ENCODE measurements at regions not wholly inside any gene's neighbourhood (a gene's known extent, or its start where the extent isn't known, plus 50 kb on each side); places are given as distances from the start of the nearest gene placed in this dataset.

DNA sequence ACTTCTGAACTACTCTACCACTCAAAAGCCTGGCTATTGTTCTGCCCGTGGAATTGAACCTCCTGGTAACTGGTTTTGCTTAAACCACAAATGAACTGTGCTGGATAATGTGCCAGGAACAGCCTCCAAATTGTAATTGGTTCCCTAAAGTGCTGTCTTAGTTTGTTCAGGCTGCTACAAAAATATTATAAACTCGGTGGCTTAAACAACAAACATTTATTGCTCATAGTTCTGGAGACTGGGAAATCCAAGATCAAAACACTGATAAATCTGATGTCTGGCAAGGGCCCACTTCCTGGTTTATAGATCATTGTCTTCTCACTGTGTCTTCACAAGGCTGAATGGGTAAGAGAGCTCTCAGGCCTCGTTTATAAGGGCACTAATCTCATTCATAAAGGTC is 149.2 kb upstream of the NCKAP5 start:
- Histone ChIP-seq H3K9me3 (ENCODE audit: low read depth, low read length, poor library complexity, severe bottlenecking) (no peaks in the 10 kb centered on the region), H3K36me3 (ENCODE audit: insufficient read depth, low read length, poor library complexity, severe bottlenecking) (no peaks in the 10 kb centered on the region), H3K4me3 (ENCODE audit: low read depth, low read length, poor library complexity, severe bottlenecking) (no peak overlapping the region), H3K27ac (ENCODE audit: low read depth, low read length, poor library complexity, severe bottlenecking) (no peak overlapping the region), H3K4me1 (ENCODE audit: insufficient read depth, low read length, poor library complexity, severe bottlenecking) (no peaks in the 10 kb centered on the region), H3K27me3 (replicated peaks; ENCODE audit: insufficient read depth, low read depth, low read length, poor library complexity) (no peaks in the 10 kb centered on the region)
- CTCF ChIA-PET = no interaction called here
- POLR2A ChIA-PET (ENCODE audit: low non-redundant PET) = no interaction called here
- TF ChIP-seq, protein P1, sequence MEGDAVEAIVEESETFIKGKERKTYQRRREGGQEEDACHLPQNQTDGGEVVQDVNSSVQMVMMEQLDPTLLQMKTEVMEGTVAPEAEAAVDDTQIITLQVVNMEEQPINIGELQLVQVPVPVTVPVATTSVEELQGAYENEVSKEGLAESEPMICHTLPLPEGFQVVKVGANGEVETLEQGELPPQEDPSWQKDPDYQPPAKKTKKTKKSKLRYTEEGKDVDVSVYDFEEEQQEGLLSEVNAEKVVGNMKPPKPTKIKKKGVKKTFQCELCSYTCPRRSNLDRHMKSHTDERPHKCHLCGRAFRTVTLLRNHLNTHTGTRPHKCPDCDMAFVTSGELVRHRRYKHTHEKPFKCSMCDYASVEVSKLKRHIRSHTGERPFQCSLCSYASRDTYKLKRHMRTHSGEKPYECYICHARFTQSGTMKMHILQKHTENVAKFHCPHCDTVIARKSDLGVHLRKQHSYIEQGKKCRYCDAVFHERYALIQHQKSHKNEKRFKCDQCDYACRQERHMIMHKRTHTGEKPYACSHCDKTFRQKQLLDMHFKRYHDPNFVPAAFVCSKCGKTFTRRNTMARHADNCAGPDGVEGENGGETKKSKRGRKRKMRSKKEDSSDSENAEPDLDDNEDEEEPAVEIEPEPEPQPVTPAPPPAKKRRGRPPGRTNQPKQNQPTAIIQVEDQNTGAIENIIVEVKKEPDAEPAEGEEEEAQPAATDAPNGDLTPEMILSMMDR (conservative IDR thresholded peaks at IDR 0.05; ENCODE audit: low read depth, low read length) = no peak
- TF ChIP-seq EZH2 (IDR thresholded peaks at IDR 0.05; ENCODE audit: borderline replicate concordance, low read depth, low read length, poor library complexity, severe bottlenecking) = no peak
- DNase-seq (ENCODE audit: low spot score) = no peak
- intact Hi-C loops (cut with micrococcal nuclease; ENCODE audit: unreplicated experiment) = no loop called here
- no TSS peak for BruUV-seq (replicated peaks)

DNA sequence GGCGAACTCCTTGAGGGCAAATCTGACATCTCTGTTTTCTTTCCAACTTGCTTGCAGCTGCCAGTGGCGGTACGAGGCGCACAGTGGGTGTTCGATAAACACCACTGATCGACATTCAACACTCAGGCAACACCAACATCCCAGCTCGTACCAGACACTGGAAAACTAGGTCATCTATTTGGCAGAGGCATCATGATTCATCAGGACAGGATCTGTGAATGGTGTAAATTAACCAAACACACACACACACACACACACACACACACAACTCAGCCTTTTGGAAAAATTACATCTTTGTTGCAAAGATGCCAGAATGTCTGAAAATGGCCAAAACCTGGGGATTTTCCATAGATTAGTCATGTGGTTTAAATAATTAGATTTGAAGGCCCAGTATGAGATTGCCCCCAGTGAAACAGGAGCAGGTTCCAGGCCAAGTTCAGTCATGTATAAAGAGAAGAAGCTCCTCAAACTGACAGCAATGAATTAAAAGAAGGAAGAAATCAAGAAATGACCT is 150.5 kb upstream of the NCKAP5 start:
- no peaks in the 10 kb centered on the region for H3K4me1 ChIP-seq (ENCODE audit: insufficient read depth, low read length, poor library complexity, severe bottlenecking)

DNA sequence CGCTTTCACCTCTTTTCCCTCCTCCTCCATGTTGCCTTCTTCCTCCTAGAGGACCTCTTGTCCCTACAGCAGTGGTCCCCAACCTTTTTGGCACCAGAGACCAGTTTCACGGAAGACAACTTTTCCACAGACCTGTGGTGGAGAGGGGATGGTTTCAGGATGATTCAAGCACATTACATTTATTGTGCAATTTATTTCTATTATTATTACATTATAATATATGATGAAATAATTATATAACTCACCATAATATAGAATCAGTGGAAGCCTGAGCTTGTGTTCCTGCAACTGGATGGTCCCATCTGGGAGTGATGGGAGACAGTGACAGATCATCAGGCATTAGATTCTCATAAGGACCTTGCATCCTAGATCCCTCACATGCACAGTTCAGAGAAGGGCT is 152.2 kb upstream of the NCKAP5 start:
- DNase-seq (ENCODE audit: low spot score) = no peak
- POLR2A ChIA-PET (ENCODE audit: low non-redundant PET) = no interaction called here
- BruUV-seq (replicated peaks) = no TSS peak

More for the DNA sequence above, 150.5 kb upstream of the NCKAP5 start:
- no TSS peak for BruUV-seq (replicated peaks)
- DNase-seq (ENCODE audit: low spot score) = peak; percentile 38
- Histone ChIP-seq H3K27ac (ENCODE audit: low read depth, low read length, poor library complexity, severe bottlenecking) (no peak overlapping the region), H3K4me3 (ENCODE audit: low read depth, low read length, poor library complexity, severe bottlenecking) (no peak overlapping the region), H3K9me3 (ENCODE audit: low read depth, low read length, poor library complexity, severe bottlenecking) (no peaks in the 10 kb centered on the region), H3K36me3 (ENCODE audit: insufficient read depth, low read length, poor library complexity, severe bottlenecking) (no peaks in the 10 kb centered on the region), H3K27me3 (replicated peaks; ENCODE audit: insufficient read depth, low read depth, low read length, poor library complexity) (no peaks in the 10 kb centered on the region)
- intact Hi-C loops (cut with micrococcal nuclease; ENCODE audit: unreplicated experiment) = no loop called here
- CTCF ChIA-PET = no interaction called here
- TF ChIP-seq, protein P1 (conservative IDR thresholded peaks at IDR 0.05; ENCODE audit: low read depth, low read length) = no peak
- no peak for TF ChIP-seq EZH2 (IDR thresholded peaks at IDR 0.05; ENCODE audit: borderline replicate concordance, low read depth, low read length, poor library complexity, severe bottlenecking)
- POLR2A ChIA-PET (ENCODE audit: low non-redundant PET) = no interaction called here

More for the DNA sequence above, 152.2 kb upstream of the NCKAP5 start:
- intact Hi-C loops (cut with micrococcal nuclease; ENCODE audit: unreplicated experiment) = no loop called here
- H3K4me3 ChIP-seq (ENCODE audit: low read depth, low read length, poor library complexity, severe bottlenecking) = no peak overlapping the region
- H3K27ac ChIP-seq (ENCODE audit: low read depth, low read length, poor library complexity, severe bottlenecking) = no peak overlapping the region
- CTCF ChIA-PET = no interaction called here
- TF ChIP-seq EZH2 (IDR thresholded peaks at IDR 0.05; ENCODE audit: borderline replicate concordance, low read depth, low read length, poor library complexity, severe bottlenecking) = no peak
- TF ChIP-seq, protein P1 (conservative IDR thresholded peaks at IDR 0.05; ENCODE audit: low read depth, low read length) = no peak
- no peaks in the 10 kb centered on the region for H3K27me3 ChIP-seq (replicated peaks; ENCODE audit: insufficient read depth, low read depth, low read length, poor library complexity)
- H3K4me1 ChIP-seq (ENCODE audit: insufficient read depth, low read length, poor library complexity, severe bottlenecking) = no peaks in the 10 kb centered on the region
- no peaks in the 10 kb centered on the region for H3K36me3 ChIP-seq (ENCODE audit: insufficient read depth, low read length, poor library complexity, severe bottlenecking)
- no peaks in the 10 kb centered on the region for H3K9me3 ChIP-seq (ENCODE audit: low read depth, low read length, poor library complexity, severe bottlenecking)

All from A673 (cell line).